ENCODE measurements at regions not wholly inside any gene's neighbourhood (a gene's known extent, or its start where the extent isn't known, plus 50 kb on each side); places are given as distances from the start of the nearest gene placed in this dataset.

DNA sequence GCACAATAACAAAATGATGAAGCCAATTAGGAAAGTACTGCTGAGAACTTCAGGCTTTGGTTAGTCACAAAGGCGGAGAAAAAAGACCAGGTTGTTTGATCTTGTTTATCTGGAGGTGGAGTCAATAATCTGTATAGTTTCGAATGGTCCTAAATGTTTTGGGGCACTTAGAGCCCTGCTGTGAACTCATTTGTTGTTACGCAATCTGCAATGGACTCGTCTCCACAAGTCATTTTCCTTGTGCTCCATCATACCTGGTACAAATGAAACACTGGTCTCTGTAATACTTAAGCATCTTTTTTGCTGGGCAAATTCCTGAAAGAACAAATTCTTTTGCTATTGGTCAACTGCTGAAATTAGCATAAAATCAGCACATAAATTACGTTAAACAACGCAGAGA, 430.5 kb downstream of the GATA3 start:
- TF ChIP-seq, protein P1, sequence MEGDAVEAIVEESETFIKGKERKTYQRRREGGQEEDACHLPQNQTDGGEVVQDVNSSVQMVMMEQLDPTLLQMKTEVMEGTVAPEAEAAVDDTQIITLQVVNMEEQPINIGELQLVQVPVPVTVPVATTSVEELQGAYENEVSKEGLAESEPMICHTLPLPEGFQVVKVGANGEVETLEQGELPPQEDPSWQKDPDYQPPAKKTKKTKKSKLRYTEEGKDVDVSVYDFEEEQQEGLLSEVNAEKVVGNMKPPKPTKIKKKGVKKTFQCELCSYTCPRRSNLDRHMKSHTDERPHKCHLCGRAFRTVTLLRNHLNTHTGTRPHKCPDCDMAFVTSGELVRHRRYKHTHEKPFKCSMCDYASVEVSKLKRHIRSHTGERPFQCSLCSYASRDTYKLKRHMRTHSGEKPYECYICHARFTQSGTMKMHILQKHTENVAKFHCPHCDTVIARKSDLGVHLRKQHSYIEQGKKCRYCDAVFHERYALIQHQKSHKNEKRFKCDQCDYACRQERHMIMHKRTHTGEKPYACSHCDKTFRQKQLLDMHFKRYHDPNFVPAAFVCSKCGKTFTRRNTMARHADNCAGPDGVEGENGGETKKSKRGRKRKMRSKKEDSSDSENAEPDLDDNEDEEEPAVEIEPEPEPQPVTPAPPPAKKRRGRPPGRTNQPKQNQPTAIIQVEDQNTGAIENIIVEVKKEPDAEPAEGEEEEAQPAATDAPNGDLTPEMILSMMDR (IDR thresholded peaks at IDR 0.05; ENCODE audit: low read depth, low read length) = no peak
- Histone ChIP-seq H3K27me3 (no peaks in the 10 kb centered on the region), H3K4me3 (no peak overlapping the region), H3K27ac (no peak overlapping the region), H3K9me3 (ENCODE audit: low read depth) (no peaks in the 10 kb centered on the region), H3K36me3 (no peaks in the 10 kb centered on the region), H3K4me1 (ENCODE audit: low read depth) (no peaks in the 10 kb centered on the region)
- DNase-seq (ENCODE audit: low read depth in 1 of 2, low spot score in 1 of 2) = no peak

DNA sequence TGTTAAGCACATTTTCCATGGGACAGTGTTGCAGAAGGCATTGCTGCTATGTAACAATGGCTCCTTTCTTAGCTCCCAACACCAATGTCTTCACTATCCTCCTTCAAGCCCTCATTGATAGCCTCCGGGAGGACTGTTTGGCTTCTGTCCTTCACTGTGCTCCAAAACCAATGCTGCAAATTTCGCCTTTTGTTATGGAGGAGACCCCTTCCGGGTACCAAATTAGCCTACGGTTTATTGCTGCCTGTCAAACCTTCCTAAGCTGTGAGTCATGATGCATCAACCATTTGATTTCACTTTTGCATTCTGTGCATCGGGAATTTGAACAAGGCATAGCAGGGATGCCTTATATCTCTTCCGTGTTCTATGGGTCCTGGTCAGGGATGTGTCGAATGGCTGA, 432.9 kb downstream of the GATA3 start:
- Histone ChIP-seq H3K27me3 (no peaks in the 10 kb centered on the region), H3K27ac (no peak overlapping the region), H3K9me3 (ENCODE audit: low read depth) (no peaks in the 10 kb centered on the region), H3K4me1 (ENCODE audit: low read depth) (no peaks in the 10 kb centered on the region), H3K4me3 (no peak overlapping the region), H3K36me3 (no peaks in the 10 kb centered on the region)
- DNase-seq (ENCODE audit: low read depth in 1 of 2, low spot score in 1 of 2) = no peak
- TF ChIP-seq, protein P1 (IDR thresholded peaks at IDR 0.05; ENCODE audit: low read depth, low read length) = no peak

DNA sequence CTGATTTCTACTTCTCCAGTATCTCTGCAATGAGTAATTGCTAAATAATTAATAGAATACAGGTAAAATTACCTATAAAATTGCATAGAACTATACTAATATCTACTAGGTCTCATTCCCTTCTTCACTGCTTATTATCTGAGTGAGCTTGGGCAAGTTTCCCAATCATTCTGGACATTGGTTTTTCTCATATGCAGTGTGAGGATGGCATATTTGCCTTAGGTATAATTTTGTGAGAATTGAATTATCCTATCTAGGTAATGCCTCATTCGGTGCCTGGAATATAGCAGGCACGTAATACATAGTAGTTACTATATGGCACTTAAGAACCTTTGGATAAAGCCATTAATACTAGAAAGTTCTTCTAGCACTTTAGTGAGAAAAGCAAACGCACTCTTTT, 434.7 kb downstream of the GATA3 start:
- Histone ChIP-seq H3K4me1 (ENCODE audit: low read depth) (no peaks in the 10 kb centered on the region), H3K9me3 (ENCODE audit: low read depth) (no peaks in the 10 kb centered on the region), H3K4me3 (no peak overlapping the region), H3K27me3 (no peaks in the 10 kb centered on the region), H3K27ac (no peak overlapping the region), H3K36me3 (no peaks in the 10 kb centered on the region)
- TF ChIP-seq, protein P1 (IDR thresholded peaks at IDR 0.05; ENCODE audit: low read depth, low read length) = no peak
- no peak for DNase-seq (ENCODE audit: low read depth in 1 of 2, low spot score in 1 of 2)

DNA sequence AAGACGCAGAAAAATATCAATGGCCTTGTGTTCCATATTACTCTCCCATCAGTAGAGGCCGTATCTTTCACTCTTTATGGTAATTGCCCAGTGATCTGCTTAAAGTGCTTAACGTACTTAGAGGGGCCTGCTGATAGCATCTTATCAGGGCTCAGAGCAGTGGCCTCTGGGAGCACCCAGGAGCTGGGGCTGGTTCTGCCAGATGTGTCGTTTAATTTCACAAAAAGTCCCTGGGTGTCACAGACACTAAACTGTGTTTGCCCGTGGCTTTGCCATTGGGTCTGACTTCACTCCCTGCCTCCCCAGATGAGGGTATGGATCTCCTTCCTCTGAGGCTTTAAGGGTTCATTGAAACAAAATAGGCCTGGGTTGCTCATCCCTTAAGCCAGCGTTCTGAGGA, 435.3 kb downstream of the GATA3 start:
- Histone ChIP-seq H3K9me3 (ENCODE audit: low read depth) (no peaks in the 10 kb centered on the region), H3K27ac (no peak overlapping the region), H3K27me3 (no peaks in the 10 kb centered on the region), H3K4me3 (no peak overlapping the region), H3K36me3 (no peaks in the 10 kb centered on the region), H3K4me1 (ENCODE audit: low read depth) (no peaks in the 10 kb centered on the region)
- no peak for DNase-seq (ENCODE audit: low read depth in 1 of 2, low spot score in 1 of 2)
- TF ChIP-seq, protein P1 (IDR thresholded peaks at IDR 0.05; ENCODE audit: low read depth, low read length) = no peak

DNA sequence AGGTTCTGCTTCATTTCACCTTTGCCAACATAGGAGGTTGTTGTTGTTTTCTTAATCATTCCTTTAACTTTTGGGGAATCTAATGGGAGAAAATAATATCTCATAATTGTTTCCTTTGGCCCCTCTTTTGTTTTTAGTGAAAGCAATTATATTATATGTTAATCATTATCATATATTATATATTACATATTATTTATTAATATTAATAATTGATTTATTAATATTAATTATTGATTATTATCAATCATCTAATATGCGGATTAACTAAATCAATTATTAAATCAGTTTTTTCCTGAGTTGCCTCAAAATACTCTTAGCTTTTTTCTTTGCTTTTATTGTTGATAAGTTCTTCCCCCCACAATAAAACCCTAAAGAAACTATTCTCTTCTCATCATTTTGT, 443.8 kb downstream of the GATA3 start:
- Histone ChIP-seq H3K9me3 (ENCODE audit: low read depth) (no peaks in the 10 kb centered on the region), H3K27ac (no peak overlapping the region), H3K36me3 (no peaks in the 10 kb centered on the region), H3K27me3 (no peaks in the 10 kb centered on the region), H3K4me3 (no peak overlapping the region), H3K4me1 (ENCODE audit: low read depth) (no peaks in the 10 kb centered on the region)
- TF ChIP-seq, protein P1 (IDR thresholded peaks at IDR 0.05; ENCODE audit: low read depth, low read length) = no peak
- no peak for DNase-seq (ENCODE audit: low read depth in 1 of 2, low spot score in 1 of 2)

DNA sequence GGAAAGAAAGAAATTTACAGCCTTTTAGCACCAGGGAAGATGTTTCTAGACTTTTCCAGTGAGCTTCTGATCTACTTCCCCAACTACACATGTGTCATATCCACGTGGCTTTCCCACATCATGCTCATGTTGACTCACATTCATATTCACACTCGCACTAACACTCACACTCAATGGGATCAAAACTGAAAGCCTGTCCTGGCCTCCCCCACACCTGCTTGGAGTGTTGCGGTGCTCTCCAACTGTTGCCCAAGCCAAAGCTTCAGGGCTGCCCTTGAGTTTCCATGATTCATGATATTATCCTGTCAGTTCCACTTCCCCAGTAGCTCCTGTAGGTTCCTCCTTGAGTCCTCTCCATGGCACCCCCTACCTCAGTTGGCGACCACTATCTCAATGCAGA, 444.4 kb downstream of the GATA3 start:
- no peak for DNase-seq (ENCODE audit: low read depth in 1 of 2, low spot score in 1 of 2)
- TF ChIP-seq, protein P1 (IDR thresholded peaks at IDR 0.05; ENCODE audit: low read depth, low read length) = no peak

More for the DNA sequence above, 444.4 kb downstream of the GATA3 start:
- Histone ChIP-seq H3K9me3 (ENCODE audit: low read depth) (no peaks in the 10 kb centered on the region), H3K4me3 (no peak overlapping the region), H3K36me3 (no peaks in the 10 kb centered on the region), H3K4me1 (ENCODE audit: low read depth) (no peaks in the 10 kb centered on the region), H3K27ac (no peak overlapping the region), H3K27me3 (no peaks in the 10 kb centered on the region)
